HG02642 (cell line): ENCODE measurements at regions not wholly inside any gene's neighbourhood (a gene's known extent, or its start where the extent isn't known, plus 50 kb on each side); places are given as distances from the start of the nearest gene placed in this dataset.

Experiments
- ATAC-seq: cut with Tn5 transposase; IDR thresholded peaks from one replicate; pipeline ENCODE4 v1.9.1; 2021; ENCODE audit warnings: mild to moderate bottlenecking; ENCODE audit not compliant: unreplicated experiment, poor library complexity

- ATAC-seq = no peak
Measured at GRCh38 chr1:80779275-80779674, 1021.5 kb upstream of the ADGRL2 start.

GRCh38 chr1:80778094-80778840 is 1022.5 kb upstream of the ADGRL2 start:
- no peak for ATAC-seq

DNA sequence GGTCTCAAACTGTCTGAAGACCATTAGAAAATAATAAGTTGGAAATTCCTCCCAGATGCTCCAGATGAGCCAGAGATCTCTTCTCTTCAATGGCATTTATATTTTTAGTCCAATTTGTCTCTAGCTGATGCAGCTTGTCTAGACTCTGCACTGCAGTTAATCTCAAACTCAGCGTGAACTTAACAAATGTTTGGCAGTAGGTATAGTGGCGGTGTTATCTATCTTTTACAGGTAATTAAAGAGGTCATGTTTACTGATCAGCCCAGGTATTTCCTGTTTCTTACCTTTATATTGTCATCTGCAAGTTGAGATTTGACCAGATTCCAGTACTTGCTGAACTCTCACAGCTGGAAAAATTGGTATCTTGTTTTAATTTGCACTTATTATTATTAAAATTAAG is 1024.5 kb upstream of the ADGRL2 start:
- ATAC-seq = no peak

- ATAC-seq = no peak
Measured at GRCh38 chr1:80769208-80769750, 1031.5 kb upstream of the ADGRL2 start.

DNA sequence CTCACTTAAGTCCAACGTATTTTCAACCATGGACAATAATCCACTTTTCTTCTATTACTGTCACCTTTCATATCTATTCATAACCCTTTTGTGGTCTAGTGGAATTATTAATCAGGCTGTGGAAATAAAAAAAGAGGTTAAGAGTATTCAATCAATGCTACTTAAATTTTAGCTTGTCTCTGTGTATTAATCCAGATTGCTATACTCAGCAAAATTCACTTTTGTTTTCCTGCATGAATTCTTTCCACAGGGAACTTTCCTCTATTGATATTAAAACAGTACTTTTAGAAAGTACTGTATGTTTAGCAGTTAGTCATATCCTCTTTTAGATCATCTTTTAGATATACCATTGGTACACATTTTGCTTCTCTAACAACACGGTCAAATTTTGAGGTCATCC is 1033.0 kb upstream of the ADGRL2 start:
- ATAC-seq = no peak

GRCh38 chr1:80759354-80759753 is 1041.4 kb upstream of the ADGRL2 start:
- no peak for ATAC-seq

- no peak for ATAC-seq
Measured at GRCh38 chr1:80755944-80756343, 1044.8 kb upstream of the ADGRL2 start.

GRCh38 chr1:80751204-80751603 is 1049.5 kb upstream of the ADGRL2 start:
- ATAC-seq = no peak

DNA sequence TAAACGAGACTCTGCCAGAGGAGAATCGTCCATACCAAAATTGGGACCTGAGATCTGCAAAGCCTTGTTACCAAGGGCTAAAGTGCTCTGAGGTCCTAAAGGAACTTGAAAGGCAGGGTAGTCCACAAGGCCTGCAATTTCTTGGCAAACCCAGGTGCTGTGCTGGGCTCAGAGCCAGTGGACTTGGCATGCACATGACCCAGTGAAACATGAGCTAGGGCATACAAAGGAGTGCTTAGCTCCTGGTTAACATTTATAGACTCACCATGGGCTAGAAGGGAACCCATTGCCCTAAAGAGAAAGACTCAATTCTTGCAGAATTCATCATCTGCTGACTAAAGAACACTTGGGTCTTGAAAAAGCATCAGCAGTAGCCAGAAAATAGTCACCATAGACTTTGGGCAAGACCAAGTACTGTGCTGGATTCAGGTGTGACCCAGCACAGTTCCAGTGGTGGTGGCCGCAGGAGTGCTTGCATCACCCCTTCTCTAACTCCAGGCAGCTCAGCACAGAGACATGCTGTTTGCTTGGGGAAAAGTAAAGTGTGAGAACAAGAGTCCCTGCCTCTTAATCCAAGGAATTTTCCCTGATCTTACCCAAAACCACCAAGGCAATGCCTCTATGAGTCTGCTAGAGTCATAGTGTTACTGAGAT is 1069.4 kb upstream of the ADGRL2 start:
- no peak for ATAC-seq

DNA sequence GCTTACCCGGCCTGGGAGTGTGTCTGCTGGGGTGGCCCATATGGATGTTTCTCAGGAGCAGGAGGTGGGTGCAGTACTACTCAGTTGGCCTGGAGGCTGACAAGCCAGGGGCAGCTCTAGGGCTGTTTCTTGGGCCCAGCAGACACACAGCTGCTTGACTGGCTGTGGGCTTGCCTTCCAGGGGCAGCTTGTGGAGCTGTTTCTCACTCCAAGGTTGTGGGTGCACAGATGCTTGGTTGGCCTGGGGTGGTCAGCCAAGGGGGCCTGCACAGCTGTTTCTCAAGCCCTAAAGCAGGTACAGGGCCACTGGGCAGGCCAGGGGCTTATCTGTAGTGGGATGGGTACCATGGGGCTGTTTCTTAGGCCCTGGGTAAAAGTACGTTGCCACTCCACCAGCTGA is 1078.1 kb upstream of the ADGRL2 start:
- ATAC-seq = no peak

DNA sequence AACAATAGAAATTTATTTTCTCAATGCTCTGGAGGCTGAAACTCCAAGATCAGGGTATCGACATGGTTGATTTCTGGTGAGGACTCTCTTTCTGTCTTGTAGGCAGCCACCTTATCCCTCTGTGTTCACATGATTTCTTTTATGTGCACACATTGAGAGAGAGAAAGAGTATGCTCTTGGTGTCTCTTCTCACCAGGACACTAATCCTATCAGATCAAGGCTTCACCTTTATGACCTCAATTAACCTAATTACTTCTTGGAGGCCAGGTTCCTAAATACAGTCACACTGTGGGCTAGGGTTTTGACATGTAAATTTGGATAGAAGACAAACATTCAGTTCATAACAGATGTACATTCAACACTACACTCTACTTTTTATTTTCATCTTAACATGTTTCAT is 1094.2 kb upstream of the ADGRL2 start:
- ATAC-seq = no peak

DNA sequence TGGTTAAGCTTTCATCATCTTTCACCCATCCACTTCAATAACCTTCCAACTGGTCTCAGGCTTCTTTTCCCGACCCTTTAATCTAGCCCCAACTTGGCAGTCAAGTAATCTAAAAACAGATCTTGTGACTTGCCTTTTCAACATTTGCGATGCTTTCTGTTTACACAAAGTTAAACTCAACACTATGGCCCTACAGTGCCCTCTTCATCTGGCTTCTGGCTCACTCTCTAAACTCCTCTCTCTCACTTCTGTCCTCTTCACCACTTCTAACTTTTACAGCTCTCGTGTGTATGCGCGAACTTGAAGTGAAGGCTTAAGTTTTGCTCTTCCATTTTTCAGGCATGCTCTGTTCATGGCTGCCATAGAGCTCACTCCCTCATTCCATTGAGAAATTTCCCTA is 1122.3 kb upstream of the ADGRL2 start:
- ATAC-seq = no peak

DNA sequence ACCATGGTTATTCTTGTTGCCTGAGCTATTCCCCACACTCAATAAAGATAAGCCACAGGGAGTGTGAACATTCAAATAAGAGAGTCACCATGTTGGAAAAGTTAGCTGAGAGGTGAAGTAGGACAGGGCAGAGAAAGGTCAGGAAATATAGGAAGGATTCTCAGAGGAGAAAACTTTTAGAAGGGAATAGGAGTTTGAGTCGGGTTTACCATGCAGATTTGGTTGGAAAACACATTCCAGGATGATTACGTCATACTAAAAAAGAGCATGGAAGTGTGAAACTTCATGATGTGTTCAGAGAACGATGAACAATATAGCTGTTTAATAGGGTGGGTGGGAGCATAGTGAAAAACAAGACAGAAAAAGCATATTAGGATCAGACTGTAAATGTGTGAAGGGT is 1125.3 kb upstream of the ADGRL2 start:
- no peak for ATAC-seq

- no peak for ATAC-seq
Measured at GRCh38 chr1:80673935-80674597, 1126.7 kb upstream of the ADGRL2 start.

GRCh38 chr1:80668372-80668771 is 1132.4 kb upstream of the ADGRL2 start:
- no peak for ATAC-seq

- ATAC-seq = no peak
Measured at GRCh38 chr1:80666073-80666472, 1134.7 kb upstream of the ADGRL2 start.

DNA sequence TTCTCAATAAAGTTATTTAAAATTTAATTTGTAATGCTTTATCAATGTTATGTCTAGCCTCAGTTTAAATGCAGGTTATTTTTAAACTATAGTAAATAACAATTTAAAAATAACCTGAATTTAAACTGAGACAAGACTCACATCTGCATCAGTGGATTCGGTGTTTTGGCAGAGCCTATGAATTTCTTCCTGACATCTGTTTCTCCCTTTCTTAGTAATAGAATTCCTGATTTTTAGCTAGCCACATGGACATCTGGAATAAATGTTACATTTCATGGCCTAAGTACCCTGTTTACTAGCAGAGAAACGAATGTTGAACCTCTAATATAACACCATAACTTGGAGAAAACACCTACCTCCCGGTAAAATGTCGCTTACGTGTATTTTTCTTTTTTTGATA is 1141.6 kb upstream of the ADGRL2 start:
- ATAC-seq = no peak

DNA sequence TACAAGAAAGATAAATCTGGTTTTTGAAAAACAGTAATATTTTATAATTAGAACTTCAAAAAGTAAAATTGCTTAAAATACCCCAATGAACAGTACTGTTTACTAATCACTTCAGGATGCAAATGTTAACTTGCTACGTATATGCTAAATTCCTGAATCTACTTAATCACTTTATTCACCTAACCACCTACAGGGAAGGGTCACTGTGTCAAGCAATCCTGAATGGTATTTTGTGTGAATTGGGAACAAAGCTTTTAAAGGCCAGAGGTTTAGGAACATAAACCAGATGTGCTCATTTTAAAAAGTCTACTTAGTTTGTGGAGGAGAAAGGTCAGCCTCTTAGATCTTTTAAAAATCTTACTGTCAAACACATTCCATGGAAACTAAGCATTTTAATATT is 1143.0 kb upstream of the ADGRL2 start:
- no peak for ATAC-seq

GRCh38 chr1:80657044-80657643 is 1143.6 kb upstream of the ADGRL2 start:
- ATAC-seq = no peak

DNA sequence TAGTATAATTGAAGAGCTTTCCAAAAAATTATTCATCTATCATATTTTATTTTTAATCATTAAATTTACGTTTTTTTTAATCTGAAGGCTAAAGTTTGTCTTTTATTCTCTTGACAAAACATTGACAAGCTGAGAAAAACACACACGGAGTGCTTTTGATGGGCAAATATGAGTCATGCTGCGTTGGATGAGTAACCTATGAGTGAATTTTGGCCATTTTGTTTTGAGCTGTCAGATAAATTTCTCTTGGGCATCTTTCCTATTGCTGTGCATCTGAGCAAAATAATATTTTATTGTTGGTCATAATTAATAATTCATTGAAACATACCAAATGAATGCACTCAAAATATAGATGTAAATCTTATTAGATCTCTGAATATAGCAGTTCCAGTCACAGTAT is 1144.1 kb upstream of the ADGRL2 start:
- no peak for ATAC-seq
